GM06990 (cell line): ENCODE measurements at regions not wholly inside any gene's neighbourhood (a gene's known extent, or its start where the extent isn't known, plus 50 kb on each side); places are given as distances from the start of the nearest gene placed in this dataset.

Experiments
- DNase-seq: peaks from one replicate; pipeline ENCODE4 v3.0.0-alpha.2; 2011; ENCODE audit not compliant: insufficient read length; ENCODE audit errors: extremely low read depth
- H3K27me3 ChIP-seq: replicated peaks from 2 replicates; pipeline ENCODE4 v1.6.0; 2011; ENCODE audit warnings: low read length; ENCODE audit not compliant: control insufficient read depth, insufficient read depth
- H3K36me3 ChIP-seq: 2 replicates; pipeline ENCODE4 v1.5.1; 2011; ENCODE audit warnings: low read length; ENCODE audit not compliant: control insufficient read depth, insufficient read depth
- H3K4me3 ChIP-seq: replicated peaks from 2 replicates; pipeline ENCODE4 v1.5.1; 2011; ENCODE audit warnings: low read depth, mild to moderate bottlenecking, control low read depth, low read length
- CTCF ChIP-seq: IDR thresholded peaks from 2 replicates; pipeline ENCODE4 v1.5.1; 2011; ENCODE audit warnings: low read length, control low read depth, mild to moderate bottlenecking, inconsistent platforms; ENCODE audit not compliant: insufficient read depth, poor library complexity, severe bottlenecking

GRCh38 chr4:123522081-123522480, 125.5 kb downstream of the SPRY1 start:
- no peak for TF ChIP-seq CTCF
- Histone ChIP-seq H3K36me3 (no peaks in the 10 kb centered on the region), H3K4me3 (no peak overlapping the region), H3K27me3 (no peaks in the 10 kb centered on the region)
- no peak for DNase-seq

GRCh38 chr4:123522646-123523045, 126.1 kb downstream of the SPRY1 start:
- Histone ChIP-seq H3K27me3 (no peaks in the 10 kb centered on the region), H3K4me3 (no peak overlapping the region), H3K36me3 (no peaks in the 10 kb centered on the region)
- TF ChIP-seq CTCF = no peak
- DNase-seq = no peak

- Histone ChIP-seq H3K36me3 (no peaks in the 10 kb centered on the region), H3K4me3 (no peak overlapping the region), H3K27me3 (no peaks in the 10 kb centered on the region)
- TF ChIP-seq CTCF = no peak
- no peak for DNase-seq
Measured at GRCh38 chr4:123524958-123525628, 128.5 kb downstream of the SPRY1 start.

GRCh38 chr4:123526511-123526910, 129.9 kb downstream of the SPRY1 start:
- Histone ChIP-seq H3K4me3 (no peak overlapping the region), H3K27me3 (no peaks in the 10 kb centered on the region), H3K36me3 (no peaks in the 10 kb centered on the region)
- no peak for TF ChIP-seq CTCF
- DNase-seq = no peak

GRCh38 chr4:123528501-123529277, 132.1 kb downstream of the SPRY1 start:
- DNase-seq = no peak
- TF ChIP-seq CTCF = no peak
- H3K27me3 ChIP-seq = no peaks in the 10 kb centered on the region
- no peaks in the 10 kb centered on the region for H3K36me3 ChIP-seq
- no peak overlapping the region for H3K4me3 ChIP-seq

- DNase-seq = no peak
- Histone ChIP-seq H3K27me3 (no peaks in the 10 kb centered on the region), H3K36me3 (no peaks in the 10 kb centered on the region), H3K4me3 (no peak overlapping the region)
- TF ChIP-seq CTCF = no peak
Measured at GRCh38 chr4:123529278-123529568, 132.6 kb downstream of the SPRY1 start.
